Thyroid gland (tissue), 4 donors: ENCODE measurements at regions not wholly inside any gene's neighbourhood (a gene's known extent, or its start where the extent isn't known, plus 50 kb on each side); places are given as distances from the start of the nearest gene placed in this dataset.

Experiments
- POLR2A ChIP-seq, 2 donors: fragments of 450-650 bp; IDR thresholded peaks; one replicate each; pipeline ENCODE4 v1.6.1; 2017; ENCODE audit warnings: antibody characterized with exemption in 2 of 2, mild to moderate bottlenecking in 2 of 2, moderate library complexity in 1 of 2
- TF ChIP-seq, protein P1 (sequence below), 6 experiments: fragments of 200-600 bp in 3 of 6; fragments of 450-650 bp in 3 of 6; sonication (generic) in 3 of 6; IDR thresholded peaks; one replicate each; pipeline ENCODE4 v1.5.1; 2016 to 2019; ENCODE audit warnings: antibody characterized with exemption in 6 of 6, mild to moderate bottlenecking in 2 of 6, inconsistent platforms in 1 of 6, moderate library complexity in 1 of 6

DNA sequence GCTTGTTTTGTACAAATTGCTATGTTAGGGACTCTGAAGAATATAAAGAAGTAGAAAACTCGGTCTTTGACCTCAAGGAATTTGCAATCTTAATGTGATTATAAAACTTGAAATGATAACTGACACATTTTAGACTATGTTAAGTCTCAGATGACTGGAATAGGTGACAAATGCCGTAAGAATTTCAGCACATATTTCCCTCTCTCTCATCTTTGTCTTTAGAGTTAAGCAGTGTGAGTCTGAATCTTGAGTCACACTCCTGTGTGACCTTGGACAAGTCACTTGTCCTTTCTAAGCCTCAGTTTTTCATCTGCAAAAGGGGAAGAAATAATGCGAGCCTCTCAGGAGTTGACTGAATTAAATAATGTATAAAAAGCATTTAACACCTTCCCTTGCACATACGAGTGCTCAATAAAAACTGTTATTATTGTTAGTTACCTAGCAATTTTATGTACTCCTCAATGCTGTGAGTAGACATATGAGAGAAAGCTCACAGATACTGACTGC lies 103.7 kb downstream of the DYRK2 start:
- TF ChIP-seq, protein P1, sequence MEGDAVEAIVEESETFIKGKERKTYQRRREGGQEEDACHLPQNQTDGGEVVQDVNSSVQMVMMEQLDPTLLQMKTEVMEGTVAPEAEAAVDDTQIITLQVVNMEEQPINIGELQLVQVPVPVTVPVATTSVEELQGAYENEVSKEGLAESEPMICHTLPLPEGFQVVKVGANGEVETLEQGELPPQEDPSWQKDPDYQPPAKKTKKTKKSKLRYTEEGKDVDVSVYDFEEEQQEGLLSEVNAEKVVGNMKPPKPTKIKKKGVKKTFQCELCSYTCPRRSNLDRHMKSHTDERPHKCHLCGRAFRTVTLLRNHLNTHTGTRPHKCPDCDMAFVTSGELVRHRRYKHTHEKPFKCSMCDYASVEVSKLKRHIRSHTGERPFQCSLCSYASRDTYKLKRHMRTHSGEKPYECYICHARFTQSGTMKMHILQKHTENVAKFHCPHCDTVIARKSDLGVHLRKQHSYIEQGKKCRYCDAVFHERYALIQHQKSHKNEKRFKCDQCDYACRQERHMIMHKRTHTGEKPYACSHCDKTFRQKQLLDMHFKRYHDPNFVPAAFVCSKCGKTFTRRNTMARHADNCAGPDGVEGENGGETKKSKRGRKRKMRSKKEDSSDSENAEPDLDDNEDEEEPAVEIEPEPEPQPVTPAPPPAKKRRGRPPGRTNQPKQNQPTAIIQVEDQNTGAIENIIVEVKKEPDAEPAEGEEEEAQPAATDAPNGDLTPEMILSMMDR (IDR thresholded peaks at IDR 0.05): no peak
- no peak for TF ChIP-seq POLR2A (IDR thresholded peaks at IDR 0.05)
